ENCODE measurements at regions not wholly inside any gene's neighbourhood (a gene's known extent, or its start where the extent isn't known, plus 50 kb on each side); places are given as distances from the start of the nearest gene placed in this dataset.
"Not testable (repeated sequence)": the region's sequence is repeated elsewhere in the genome, so short reads cannot be mapped to it uniquely, and the experiment has no call there.

- not testable (repeated sequence) for TF ChIP-seq CTCF (IDR thresholded peaks at IDR 0.05); EZH2 (IDR thresholded peaks at IDR 0.05; ENCODE audit: borderline replicate concordance, insufficient read depth, low read depth, low read length, poor library complexity, severe bottlenecking)
These were observed 586.8 kb downstream of the ARL4A start for GRCh38 chr7:13274205-13274604.
